ENCODE measurements at regions not wholly inside any gene's neighbourhood (a gene's known extent, or its start where the extent isn't known, plus 50 kb on each side); places are given as distances from the start of the nearest gene placed in this dataset.

DNA sequence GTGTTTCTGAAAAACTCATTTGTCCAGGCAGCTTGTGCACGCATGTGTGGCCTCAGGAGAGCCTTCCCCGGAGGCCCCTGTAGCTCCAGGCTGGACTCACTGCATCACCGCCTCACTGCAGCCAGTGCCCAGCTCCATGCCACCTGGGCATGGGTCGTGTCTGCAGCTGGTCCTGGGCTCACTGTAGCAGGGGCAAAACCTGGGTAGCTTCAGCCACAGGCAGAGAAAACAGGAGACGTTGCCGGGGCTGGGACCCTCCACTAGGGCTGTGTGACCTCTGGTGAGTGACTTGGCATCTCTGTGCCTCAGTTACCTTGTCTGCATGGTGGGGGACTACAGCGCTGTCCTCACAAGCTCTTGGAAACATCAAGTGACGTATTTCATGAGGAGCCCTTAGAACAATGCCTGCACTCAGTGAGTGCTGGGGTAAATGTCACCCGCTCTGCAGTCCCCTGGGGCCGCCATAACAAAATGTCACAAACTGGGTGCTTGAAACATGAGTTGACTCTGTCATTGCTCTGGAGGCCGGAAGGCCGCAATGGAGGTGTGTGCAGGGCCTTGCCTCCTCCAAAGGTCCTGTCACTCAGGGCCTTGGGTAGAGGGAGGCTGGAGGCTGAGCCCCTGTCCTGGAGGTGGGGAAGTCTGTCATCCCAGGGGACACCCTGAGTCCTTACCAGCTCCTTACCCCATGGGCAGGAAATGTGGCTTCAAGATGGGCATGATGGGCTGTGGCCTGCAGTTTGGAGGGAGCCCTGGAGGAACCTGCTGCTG is 488.7 kb downstream of the TBC1D22A start:
- no peak for ATAC-seq (ENCODE audit: low read depth in 2 of 2)
- Histone ChIP-seq H3K4me1 (ENCODE audit: control insufficient read depth, insufficient read depth, low read length, poor library complexity, severe bottlenecking) (no peaks in the 10 kb centered on the region), H3K4me3 (ENCODE audit: low read depth, low read length) (no peak overlapping the region), H3K27ac (ENCODE audit: insufficient read depth, low read length, poor library complexity, severe bottlenecking) (no peak overlapping the region), H3K36me3 (ENCODE audit: control insufficient read depth, insufficient read depth, low read length) (no peaks in the 10 kb centered on the region), H3K27me3 (ENCODE audit: control insufficient read depth, insufficient read depth, low read length) (no peaks in the 10 kb centered on the region), H3K9me3 (ENCODE audit: control insufficient read depth in 2 of 2, low read length in 2 of 2) (no peaks in the 10 kb centered on the region)
- Mint-ChIP-seq H3K27ac (no peak overlapping the region), H3K9me3 (peaks cover 0 to 2% (median 0%) of the 10 kb centered on the region in 7 donors), H3K36me3 (no peaks in the 10 kb centered on the region), H3K27me3 (peaks cover 7% of the 10 kb centered on the region), H3K4me1 (no peaks in the 10 kb centered on the region), H3K4me3 (no peak overlapping the region)
- DNase-seq, result no peak

DNA sequence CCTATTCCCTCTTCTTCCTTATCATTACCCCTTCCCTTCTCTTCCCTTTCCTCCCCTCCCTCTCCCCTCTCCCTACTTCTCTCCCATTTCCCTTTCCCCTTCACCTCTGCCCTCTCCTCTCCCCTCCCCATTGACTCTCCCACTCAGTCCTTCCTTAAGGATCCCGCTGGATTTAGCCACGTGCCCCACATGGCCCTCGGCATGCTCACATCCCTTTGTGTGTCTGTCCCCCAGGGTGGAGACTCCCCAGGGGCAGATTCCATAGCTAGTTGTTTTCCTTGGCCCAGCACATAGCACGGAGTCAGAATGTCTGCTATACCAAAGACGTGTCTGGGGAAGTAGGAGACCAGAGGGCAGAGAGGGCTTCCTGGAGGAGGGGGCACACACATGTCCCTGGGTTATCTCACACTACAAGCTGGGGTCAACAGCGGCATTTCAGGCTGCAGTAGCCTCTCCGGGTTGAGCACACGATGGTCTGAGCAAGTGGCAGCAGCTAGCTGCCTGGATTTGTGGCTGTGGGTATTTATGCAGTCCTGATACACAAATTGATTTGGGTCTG is 487.0 kb downstream of the TBC1D22A start:
- ATAC-seq (ENCODE audit: low read depth in 2 of 2) (no peak), DNase-seq (no peak)
- H3K27me3 ChIP-seq (ENCODE audit: control insufficient read depth, insufficient read depth, low read length), result no peaks in the 10 kb centered on the region
- Mint-ChIP-seq H3K27ac (no peak overlapping the region), H3K9me3 (peaks cover 0 to 2% (median 0%) of the 10 kb centered on the region in 7 donors), H3K36me3 (no peaks in the 10 kb centered on the region), H3K4me1 (no peaks in the 10 kb centered on the region), H3K27me3 (peaks cover 2% of the 10 kb centered on the region), H3K4me3 (no peak overlapping the region)
- H3K4me1 ChIP-seq (ENCODE audit: control insufficient read depth, insufficient read depth, low read length, poor library complexity, severe bottlenecking), result no peaks in the 10 kb centered on the region
- H3K9me3 ChIP-seq (ENCODE audit: control insufficient read depth in 2 of 2, low read length in 2 of 2), result no peaks in the 10 kb centered on the region
- no peak overlapping the region for H3K27ac ChIP-seq (ENCODE audit: insufficient read depth, low read length, poor library complexity, severe bottlenecking)
- no peak overlapping the region for H3K4me3 ChIP-seq (ENCODE audit: low read depth, low read length)
- no peaks in the 10 kb centered on the region for H3K36me3 ChIP-seq (ENCODE audit: control insufficient read depth, insufficient read depth, low read length)

DNA sequence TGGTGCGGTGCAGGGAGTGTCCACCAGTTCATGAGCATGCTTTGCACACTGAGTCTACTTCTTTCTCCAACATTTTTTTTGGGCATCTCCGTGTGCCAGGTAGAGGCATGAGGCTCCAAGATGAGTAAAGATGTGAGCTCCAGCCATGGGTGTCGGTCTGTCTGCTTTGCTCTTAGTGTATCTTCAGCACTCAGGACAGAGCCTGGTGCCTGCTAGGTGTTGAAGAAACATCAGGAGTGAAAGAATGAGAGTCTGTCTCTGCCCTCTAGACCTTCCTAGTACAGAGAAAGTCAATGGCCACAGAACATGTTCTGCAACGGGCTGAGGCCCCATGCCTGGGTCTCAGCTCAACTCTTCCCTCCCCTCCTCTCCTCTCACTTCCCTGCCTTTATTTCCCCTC is 486.5 kb downstream of the TBC1D22A start:
- ATAC-seq (ENCODE audit: low read depth in 2 of 2) (no peak), DNase-seq (no peak)
- H3K9me3 Mint-ChIP-seq, result peaks cover 0 to 4% (median 0%) of the 10 kb centered on the region in 7 donors
- H3K4me1 ChIP-seq (ENCODE audit: control insufficient read depth, insufficient read depth, low read length, poor library complexity, severe bottlenecking), result no peaks in the 10 kb centered on the region
- no peak overlapping the region for H3K27ac Mint-ChIP-seq
- H3K4me3 ChIP-seq (ENCODE audit: low read depth, low read length), result no peak overlapping the region
- peaks cover 5% of the 10 kb centered on the region for H3K27me3 Mint-ChIP-seq
- no peaks in the 10 kb centered on the region for H3K9me3 ChIP-seq (ENCODE audit: control insufficient read depth in 2 of 2, low read length in 2 of 2)
- no peaks in the 10 kb centered on the region for H3K36me3 Mint-ChIP-seq
- H3K4me1 Mint-ChIP-seq, result no peaks in the 10 kb centered on the region
- H3K27me3 ChIP-seq (ENCODE audit: control insufficient read depth, insufficient read depth, low read length), result no peaks in the 10 kb centered on the region
- no peak overlapping the region for H3K4me3 Mint-ChIP-seq
- no peak overlapping the region for H3K27ac ChIP-seq (ENCODE audit: insufficient read depth, low read length, poor library complexity, severe bottlenecking)
- H3K36me3 ChIP-seq (ENCODE audit: control insufficient read depth, insufficient read depth, low read length), result no peaks in the 10 kb centered on the region

DNA sequence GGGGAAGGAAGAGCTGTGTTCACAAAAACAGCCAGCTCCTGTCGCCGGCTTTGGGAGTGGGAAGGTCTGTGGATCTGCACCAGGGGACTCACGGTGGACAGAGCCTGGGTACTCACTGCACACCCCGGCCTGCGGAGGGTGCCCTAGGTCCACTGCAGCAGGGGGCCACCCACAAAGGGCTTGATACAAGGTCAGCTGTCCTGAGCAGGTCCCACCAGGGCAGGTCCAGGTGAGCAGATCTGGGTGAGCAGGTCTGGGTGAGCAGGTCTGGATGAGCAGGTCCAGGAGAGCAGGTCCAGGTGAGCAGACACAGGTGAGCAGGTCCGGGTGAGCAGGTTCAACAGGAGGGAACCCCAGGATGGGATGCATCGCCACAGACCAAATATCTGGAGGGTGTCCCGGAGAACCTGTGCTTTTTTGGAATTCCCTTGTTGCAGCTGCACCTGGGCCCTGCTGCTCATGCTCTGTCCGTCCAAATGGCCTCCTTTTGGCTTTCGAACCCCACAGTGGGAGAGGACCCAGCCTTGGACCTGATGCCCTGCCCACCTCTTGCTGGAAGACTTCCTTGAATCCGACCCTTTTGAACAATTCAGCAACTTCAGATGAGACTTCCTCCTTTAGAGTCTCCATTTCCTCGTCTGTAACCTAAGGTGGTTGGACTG is 485.3 kb downstream of the TBC1D22A start:
- peaks cover 0 to 6% (median 0%) of the 10 kb centered on the region in 7 donors for H3K9me3 Mint-ChIP-seq

DNA sequence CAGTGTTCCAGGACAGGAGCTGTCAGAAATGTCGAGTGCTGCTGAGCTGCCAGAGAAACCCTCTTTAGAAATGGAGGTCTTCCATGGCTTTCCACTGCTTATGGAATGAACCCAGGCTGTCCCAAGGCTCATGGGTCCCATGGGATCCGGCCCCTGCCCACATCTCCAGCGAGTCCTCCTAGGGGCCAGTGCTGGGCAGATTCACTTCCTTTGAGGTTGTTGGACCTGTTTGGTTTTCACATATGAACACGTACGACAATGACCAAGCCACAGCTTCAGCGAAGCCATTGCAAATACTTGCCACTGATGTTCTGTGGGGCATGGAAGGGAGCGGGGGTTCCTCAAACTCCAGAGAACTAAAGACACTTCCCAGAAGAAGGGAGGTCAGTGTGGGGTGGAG is 483.3 kb downstream of the TBC1D22A start:
- Mint-ChIP-seq H3K4me3 (no peak overlapping the region), H3K27me3 (peaks cover 13% of the 10 kb centered on the region), H3K27ac (no peak overlapping the region), H3K36me3 (no peaks in the 10 kb centered on the region), H3K4me1 (no peaks in the 10 kb centered on the region), H3K9me3 (peaks cover 0 to 6% (median 0%) of the 10 kb centered on the region in 7 donors)
- no peak overlapping the region for H3K4me3 ChIP-seq (ENCODE audit: low read depth, low read length)
- DNase-seq, result no peak
- H3K27me3 ChIP-seq (ENCODE audit: control insufficient read depth, insufficient read depth, low read length), result peaks cover 2% of the 10 kb centered on the region
- no peaks in the 10 kb centered on the region for H3K36me3 ChIP-seq (ENCODE audit: control insufficient read depth, insufficient read depth, low read length)
- no peaks in the 10 kb centered on the region for H3K4me1 ChIP-seq (ENCODE audit: control insufficient read depth, insufficient read depth, low read length, poor library complexity, severe bottlenecking)
- peaks cover 0 to 4% of the 10 kb centered on the region in 2 experiments for H3K9me3 ChIP-seq (ENCODE audit: control insufficient read depth in 2 of 2, low read length in 2 of 2)
- no peak for ATAC-seq (ENCODE audit: low read depth in 2 of 2)
- H3K27ac ChIP-seq (ENCODE audit: insufficient read depth, low read length, poor library complexity, severe bottlenecking), result no peak overlapping the region

More for the DNA sequence above, 485.3 kb downstream of the TBC1D22A start:
- H3K9me3 ChIP-seq (ENCODE audit: control insufficient read depth in 2 of 2, low read length in 2 of 2), result peaks cover 0 to 4% of the 10 kb centered on the region in 2 experiments
- no peak overlapping the region for H3K4me3 ChIP-seq (ENCODE audit: low read depth, low read length)
- H3K27me3 Mint-ChIP-seq, result peaks cover 7% of the 10 kb centered on the region
- no peaks in the 10 kb centered on the region for H3K36me3 ChIP-seq (ENCODE audit: control insufficient read depth, insufficient read depth, low read length)
- no peak overlapping the region for H3K4me3 Mint-ChIP-seq
- H3K4me1 Mint-ChIP-seq, result no peaks in the 10 kb centered on the region
- no peak for DNase-seq
- no peak overlapping the region for H3K27ac Mint-ChIP-seq
- H3K36me3 Mint-ChIP-seq, result no peaks in the 10 kb centered on the region
- H3K4me1 ChIP-seq (ENCODE audit: control insufficient read depth, insufficient read depth, low read length, poor library complexity, severe bottlenecking), result no peaks in the 10 kb centered on the region
- H3K27ac ChIP-seq (ENCODE audit: insufficient read depth, low read length, poor library complexity, severe bottlenecking), result no peak overlapping the region
- no peak for ATAC-seq (ENCODE audit: low read depth in 2 of 2)
- H3K27me3 ChIP-seq (ENCODE audit: control insufficient read depth, insufficient read depth, low read length), result no peaks in the 10 kb centered on the region

DNA sequence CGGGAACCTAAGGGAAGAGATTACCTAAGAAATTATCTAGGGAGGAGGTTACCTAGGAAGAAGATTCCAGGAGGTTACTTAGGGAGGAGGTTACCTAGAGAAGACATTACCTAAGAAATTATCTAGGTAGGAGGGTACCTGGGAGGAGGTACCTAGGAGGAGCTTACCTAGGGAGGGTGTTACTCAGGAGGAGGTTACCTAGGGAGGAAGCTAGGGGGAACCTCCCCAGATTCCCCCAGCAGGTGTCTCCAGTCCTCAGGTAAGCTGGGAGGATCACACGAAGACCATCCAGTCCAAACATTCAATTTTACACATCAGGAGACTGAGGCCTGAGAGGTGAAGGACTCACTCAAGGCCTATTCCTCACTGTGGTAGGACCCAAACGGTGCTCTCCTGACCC is 482.8 kb downstream of the TBC1D22A start:
- Histone ChIP-seq H3K27ac (ENCODE audit: insufficient read depth, low read length, poor library complexity, severe bottlenecking) (no peak overlapping the region), H3K9me3 (ENCODE audit: control insufficient read depth in 2 of 2, low read length in 2 of 2) (peaks cover 0 to 4% of the 10 kb centered on the region in 2 experiments), H3K4me3 (ENCODE audit: low read depth, low read length) (no peak overlapping the region), H3K4me1 (ENCODE audit: control insufficient read depth, insufficient read depth, low read length, poor library complexity, severe bottlenecking) (no peaks in the 10 kb centered on the region), H3K36me3 (ENCODE audit: control insufficient read depth, insufficient read depth, low read length) (no peaks in the 10 kb centered on the region), H3K27me3 (ENCODE audit: control insufficient read depth, insufficient read depth, low read length) (peaks cover 2% of the 10 kb centered on the region)
- no peak overlapping the region for H3K27ac Mint-ChIP-seq
- DNase-seq (no peak), ATAC-seq (ENCODE audit: low read depth in 2 of 2) (no peak)
- no peak overlapping the region for H3K4me3 Mint-ChIP-seq
- H3K4me1 Mint-ChIP-seq, result no peaks in the 10 kb centered on the region
- peaks cover 0 to 6% (median 0%) of the 10 kb centered on the region in 7 donors for H3K9me3 Mint-ChIP-seq
- H3K27me3 Mint-ChIP-seq, result peaks cover 13% of the 10 kb centered on the region
- no peaks in the 10 kb centered on the region for H3K36me3 Mint-ChIP-seq

DNA sequence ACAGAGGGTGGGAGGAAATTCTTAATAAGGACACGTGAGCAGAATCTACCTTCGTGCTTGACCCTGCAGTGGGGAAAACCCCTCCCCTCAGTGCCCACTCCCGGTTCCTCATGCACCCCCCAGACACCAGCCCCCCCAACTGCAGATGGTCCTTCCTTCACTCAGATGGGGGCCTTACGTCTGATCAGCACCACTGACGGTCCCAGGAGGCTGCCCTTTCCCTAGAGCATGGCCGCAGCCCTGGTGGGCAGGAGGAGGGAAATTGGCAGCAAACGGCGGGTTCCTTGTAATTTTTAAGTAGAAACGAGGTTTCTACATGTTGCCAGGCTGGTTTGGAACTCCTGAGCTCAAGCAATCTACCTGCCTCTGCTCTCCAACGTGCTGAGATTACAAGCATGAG is 477.7 kb downstream of the TBC1D22A start:
- Mint-ChIP-seq H3K9me3 (peaks cover 0 to 6% (median 0%) of the 10 kb centered on the region in 7 donors), H3K27ac (no peak overlapping the region), H3K27me3 (peaks cover 17% of the 10 kb centered on the region)

More for the DNA sequence above, 477.7 kb downstream of the TBC1D22A start:
- Mint-ChIP-seq H3K4me3 (no peak overlapping the region), H3K4me1 (no peaks in the 10 kb centered on the region), H3K36me3 (no peaks in the 10 kb centered on the region)
- H3K9me3 ChIP-seq (ENCODE audit: control insufficient read depth in 2 of 2, low read length in 2 of 2), result peaks cover 0 to 4% of the 10 kb centered on the region in 2 experiments
- peaks cover 2% of the 10 kb centered on the region for H3K27me3 ChIP-seq (ENCODE audit: control insufficient read depth, insufficient read depth, low read length)
- ATAC-seq (ENCODE audit: low read depth in 2 of 2) (no peak), DNase-seq (no peak)
- H3K27ac ChIP-seq (ENCODE audit: insufficient read depth, low read length, poor library complexity, severe bottlenecking), result no peak overlapping the region
- no peak overlapping the region for H3K4me3 ChIP-seq (ENCODE audit: low read depth, low read length)
- H3K36me3 ChIP-seq (ENCODE audit: control insufficient read depth, insufficient read depth, low read length), result no peaks in the 10 kb centered on the region
- no peaks in the 10 kb centered on the region for H3K4me1 ChIP-seq (ENCODE audit: control insufficient read depth, insufficient read depth, low read length, poor library complexity, severe bottlenecking)
